OCI-LY1 (cell line): ENCODE measurements at regions not wholly inside any gene's neighbourhood (a gene's known extent, or its start where the extent isn't known, plus 50 kb on each side); places are given as distances from the start of the nearest gene placed in this dataset.
"Not testable (repeated sequence)": the region's sequence is repeated elsewhere in the genome, so short reads cannot be mapped to it uniquely, and the experiment has no call there.

Experiments
- H2AFZ ChIP-seq: fragments of 200-600 bp; sonication (generic), shearing (Covaris generic); 2 replicates; pipeline ENCODE4 v1.6.0; 2014; ENCODE audit warnings: antibody characterized with exemption, mild to moderate bottlenecking, low read length
- H3F3A ChIP-seq: fragments of 200-600 bp; sonication (generic), shearing (Covaris generic); 2 replicates; pipeline ENCODE4 v1.6.0; 2014; ENCODE audit warnings: mild to moderate bottlenecking, antibody characterized with exemption, low read length, moderate library complexity; ENCODE audit not compliant: insufficient read depth
- H3K27ac ChIP-seq: fragments of 200-600 bp; sonication (generic); 2 replicates; pipeline ENCODE4 v1.5.1; 2014; ENCODE audit warnings: low read length, mixed run types, mild to moderate bottlenecking, low read depth; ENCODE audit not compliant: poor library complexity, severe bottlenecking
- H3K27me3 ChIP-seq: fragments of 200-600 bp; sonication (generic); 2 replicates; pipeline ENCODE4 v1.6.0; 2014; ENCODE audit warnings: antibody characterized with exemption, mild to moderate bottlenecking, low read length, moderate library complexity; ENCODE audit not compliant: insufficient read depth
- H3K36me3 ChIP-seq: fragments of 200-600 bp; sonication (generic); 2 replicates; pipeline ENCODE4 v1.6.1; 2014; ENCODE audit warnings: mild to moderate bottlenecking, antibody characterized with exemption, low read length, moderate library complexity, mixed read lengths; ENCODE audit not compliant: insufficient read depth
- H3K4me1 ChIP-seq: fragments of 200-600 bp; sonication (generic); 2 replicates; pipeline ENCODE4 v1.5.1; 2014; ENCODE audit warnings: mild to moderate bottlenecking, low read length, moderate library complexity; ENCODE audit not compliant: insufficient read depth, severe bottlenecking
- H3K4me2 ChIP-seq: fragments of 200-600 bp; sonication (generic), shearing (Covaris generic); 2 replicates; pipeline ENCODE4 v1.6.1; 2014; ENCODE audit warnings: low read length
- H3K4me3 ChIP-seq: fragments of 200-600 bp; sonication (generic); 2 replicates; pipeline ENCODE4 v1.5.1; 2014; ENCODE audit warnings: low read length, low read depth, mild to moderate bottlenecking, mixed read lengths; ENCODE audit not compliant: poor library complexity, severe bottlenecking
- H3K79me2 ChIP-seq: fragments of 200-600 bp; shearing (Covaris generic); 2 replicates; pipeline ENCODE4 v1.6.1; 2016; ENCODE audit warnings: mixed run types, low read length, mixed read lengths; ENCODE audit not compliant: insufficient read depth
- H3K9ac ChIP-seq: fragments of 200-600 bp; sonication (generic), shearing (Covaris generic); 2 replicates; pipeline ENCODE4 v1.6.1; 2014; ENCODE audit warnings: mild to moderate bottlenecking, low read length, mixed read lengths
- H3K9me2 ChIP-seq: fragments of 200-600 bp; sonication (generic), shearing (Covaris generic); 2 replicates; pipeline ENCODE4 v1.6.1; 2014; ENCODE audit warnings: low read depth, mild to moderate bottlenecking, low read length, mixed read lengths
- H3K9me3 ChIP-seq: fragments of 200-600 bp; shearing (Covaris generic); 2 replicates; pipeline ENCODE4 v1.6.1; 2014; ENCODE audit warnings: low read length, mixed read lengths
- H4K20me1 ChIP-seq: fragments of 200-600 bp; sonication (generic), shearing (Covaris generic); 2 replicates; pipeline ENCODE4 v1.6.0; 2016; ENCODE audit warnings: mild to moderate bottlenecking, low read length; ENCODE audit not compliant: insufficient read depth
- EZH2 ChIP-seq: fragments of 200-600 bp; sonication (generic), shearing (Covaris generic); IDR thresholded peaks from 2 replicates; pipeline ENCODE4 v1.8.0; 2017; ENCODE audit warnings: borderline replicate concordance, mixed run types, mild to moderate bottlenecking, antibody characterized with exemption, low read length, moderate library complexity, mixed read lengths
- TF ChIP-seq, protein P1 (sequence below): fragments of 200-600 bp; sonication (generic), shearing (Covaris generic); IDR thresholded peaks from 2 replicates; pipeline ENCODE4 v1.5.1; 2017; ENCODE audit warnings: mild to moderate bottlenecking, antibody characterized with exemption, low read length, moderate library complexity, mixed read lengths

DNA sequence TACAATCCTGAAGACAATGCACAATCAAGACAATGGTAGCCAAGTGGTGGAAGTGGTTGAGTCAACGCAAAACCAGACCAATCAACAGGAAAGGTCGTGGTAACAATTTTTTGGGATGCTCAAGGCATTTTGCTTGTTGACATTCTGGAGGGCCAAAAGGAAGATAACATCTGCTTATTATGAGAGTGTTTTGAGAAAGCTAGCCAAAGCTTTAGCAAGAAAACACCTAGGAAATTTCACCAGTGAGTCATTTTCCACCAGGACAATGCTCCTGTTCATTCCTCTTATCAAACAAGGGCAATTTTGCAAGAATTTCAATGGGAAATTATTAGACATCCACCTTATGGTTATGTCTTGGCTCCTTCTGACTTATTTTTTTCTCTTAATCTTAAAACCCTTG is 1932.2 kb upstream of the RAG2 start:
- Histone ChIP-seq H3K27ac (no peak overlapping the region), H3F3A (no peaks in the 10 kb centered on the region), H3K4me1 (no peaks in the 10 kb centered on the region), H4K20me1 (no peaks in the 10 kb centered on the region), H3K9ac (no peak overlapping the region), H3K9me2 (no peaks in the 10 kb centered on the region), H3K4me3 (no peak overlapping the region), H2AFZ (no peak overlapping the region), H3K36me3 (no peaks in the 10 kb centered on the region), H3K27me3 (no peaks in the 10 kb centered on the region), H3K79me2 (no peaks in the 10 kb centered on the region), H3K4me2 (no peak overlapping the region), H3K9me3 (no peaks in the 10 kb centered on the region)
- TF ChIP-seq, protein P1, sequence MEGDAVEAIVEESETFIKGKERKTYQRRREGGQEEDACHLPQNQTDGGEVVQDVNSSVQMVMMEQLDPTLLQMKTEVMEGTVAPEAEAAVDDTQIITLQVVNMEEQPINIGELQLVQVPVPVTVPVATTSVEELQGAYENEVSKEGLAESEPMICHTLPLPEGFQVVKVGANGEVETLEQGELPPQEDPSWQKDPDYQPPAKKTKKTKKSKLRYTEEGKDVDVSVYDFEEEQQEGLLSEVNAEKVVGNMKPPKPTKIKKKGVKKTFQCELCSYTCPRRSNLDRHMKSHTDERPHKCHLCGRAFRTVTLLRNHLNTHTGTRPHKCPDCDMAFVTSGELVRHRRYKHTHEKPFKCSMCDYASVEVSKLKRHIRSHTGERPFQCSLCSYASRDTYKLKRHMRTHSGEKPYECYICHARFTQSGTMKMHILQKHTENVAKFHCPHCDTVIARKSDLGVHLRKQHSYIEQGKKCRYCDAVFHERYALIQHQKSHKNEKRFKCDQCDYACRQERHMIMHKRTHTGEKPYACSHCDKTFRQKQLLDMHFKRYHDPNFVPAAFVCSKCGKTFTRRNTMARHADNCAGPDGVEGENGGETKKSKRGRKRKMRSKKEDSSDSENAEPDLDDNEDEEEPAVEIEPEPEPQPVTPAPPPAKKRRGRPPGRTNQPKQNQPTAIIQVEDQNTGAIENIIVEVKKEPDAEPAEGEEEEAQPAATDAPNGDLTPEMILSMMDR, result no peak
- no peak for TF ChIP-seq EZH2

DNA sequence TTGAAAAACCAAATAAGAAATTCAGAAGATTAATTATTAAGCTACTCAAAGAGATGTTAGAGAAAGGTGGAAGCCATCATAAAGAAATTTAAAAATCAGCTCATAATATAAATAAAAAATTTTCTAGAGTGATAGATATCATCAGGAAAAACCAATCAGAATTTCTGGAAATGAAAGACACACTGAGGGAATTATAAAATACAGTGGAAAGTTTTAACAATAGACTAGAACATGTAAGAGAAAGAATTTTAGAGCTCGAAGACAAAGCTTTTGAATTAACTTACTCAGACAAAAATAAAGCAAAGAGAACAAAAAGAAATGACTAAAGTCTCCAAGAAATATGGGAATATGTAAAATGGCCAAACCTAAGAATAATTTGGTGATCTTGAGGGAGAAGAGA is 1926.9 kb upstream of the RAG2 start:
- Histone ChIP-seq H3K9ac (no peak overlapping the region), H4K20me1 (no peaks in the 10 kb centered on the region), H2AFZ (no peak overlapping the region), H3K4me3 (no peak overlapping the region), H3K9me2 (no peaks in the 10 kb centered on the region), H3K27me3 (no peaks in the 10 kb centered on the region), H3K27ac (no peak overlapping the region), H3K79me2 (no peaks in the 10 kb centered on the region), H3F3A (no peaks in the 10 kb centered on the region), H3K4me2 (no peak overlapping the region), H3K4me1 (no peaks in the 10 kb centered on the region), H3K36me3 (no peaks in the 10 kb centered on the region), H3K9me3 (no peaks in the 10 kb centered on the region)
- TF ChIP-seq, protein P1, result no peak
- no peak for TF ChIP-seq EZH2

GRCh38 chr11:38517991-38518390 is 1920.0 kb upstream of the RAG2 start:
- no peaks in the 10 kb centered on the region for H3F3A ChIP-seq
- H3K27ac ChIP-seq, result no peak overlapping the region
- no peak overlapping the region for H3K9ac ChIP-seq
- no peak overlapping the region for H2AFZ ChIP-seq
- H3K9me2 ChIP-seq, result no peaks in the 10 kb centered on the region
- H3K4me2 ChIP-seq, result no peak overlapping the region
- H3K36me3 ChIP-seq, result no peaks in the 10 kb centered on the region
- no peaks in the 10 kb centered on the region for H3K79me2 ChIP-seq
- no peaks in the 10 kb centered on the region for H3K9me3 ChIP-seq
- H3K4me1 ChIP-seq, result no peaks in the 10 kb centered on the region
- no peaks in the 10 kb centered on the region for H4K20me1 ChIP-seq
- no peaks in the 10 kb centered on the region for H3K27me3 ChIP-seq
- TF ChIP-seq EZH2, result no peak
- TF ChIP-seq, protein P1, result no peak
- no peak overlapping the region for H3K4me3 ChIP-seq

GRCh38 chr11:38512830-38513229 is 1914.8 kb upstream of the RAG2 start:
- not testable (repeated sequence) for H2AFZ ChIP-seq, H3K9me3 ChIP-seq, H3K27ac ChIP-seq, H3K4me2 ChIP-seq, H4K20me1 ChIP-seq, H3K4me3 ChIP-seq, H3K4me1 ChIP-seq, H3K27me3 ChIP-seq, H3K9me2 ChIP-seq, H3F3A ChIP-seq, H3K9ac ChIP-seq, H3K79me2 ChIP-seq, H3K36me3 ChIP-seq
